Nephron progenitor cell (in vitro differentiated cells): ENCODE measurements at regions not wholly inside any gene's neighbourhood (a gene's known extent, or its start where the extent isn't known, plus 50 kb on each side); places are given as distances from the start of the nearest gene placed in this dataset.

ENCODE experiments used
- DNase-seq: peaks from one replicate; pipeline ENCODE4 v3.0.0; 2021
- H3K27ac Mint-ChIP-seq: 2 replicates; pipeline ENCODE4 v1.8.0; 2021; ENCODE audit warnings: mild to moderate bottlenecking, moderate library complexity, mixed read lengths
- H3K27me3 Mint-ChIP-seq: 2 replicates; pipeline ENCODE4 v1.8.0; 2021; ENCODE audit warnings: mild to moderate bottlenecking, low read depth, mixed read lengths; ENCODE audit not compliant: poor library complexity
- H3K36me3 Mint-ChIP-seq: 2 replicates; pipeline ENCODE4 v1.8.0; 2021; ENCODE audit warnings: low read depth, mixed read lengths
- H3K4me1 Mint-ChIP-seq: 2 replicates; pipeline ENCODE4 v1.8.0; 2021; ENCODE audit warnings: mixed read lengths
- H3K4me3 Mint-ChIP-seq: 2 replicates; pipeline ENCODE4 v1.8.0; 2021; ENCODE audit warnings: mild to moderate bottlenecking, moderate library complexity, mixed read lengths
- H3K9me3 Mint-ChIP-seq: 2 replicates; pipeline ENCODE4 v1.8.0; 2021; ENCODE audit warnings: mild to moderate bottlenecking, moderate library complexity, mixed read lengths
- CTCF ChIP-seq: fragments of 200-600 bp; sonication (generic); IDR thresholded peaks from 2 replicates; pipeline ENCODE4 v1.5.0; 2021; ENCODE audit warnings: antibody characterized with exemption

GRCh38 chr5:168073991-168074800 is 217.2 kb upstream of the WWC1 start:
- no peak overlapping the region for H3K27ac Mint-ChIP-seq
- H3K4me3 Mint-ChIP-seq, result no peak overlapping the region
- H3K36me3 Mint-ChIP-seq, result no peaks in the 10 kb centered on the region
- H3K27me3 Mint-ChIP-seq, result peaks cover 46% of the 10 kb centered on the region
- no peak for DNase-seq
- H3K4me1 Mint-ChIP-seq, result no peaks in the 10 kb centered on the region
- TF ChIP-seq CTCF, result no peak
- H3K9me3 Mint-ChIP-seq, result no peaks in the 10 kb centered on the region

- Mint-ChIP-seq H3K27ac (no peak overlapping the region), H3K4me1 (no peaks in the 10 kb centered on the region), H3K9me3 (peaks cover 7% of the 10 kb centered on the region), H3K27me3 (peaks cover 40% of the 10 kb centered on the region), H3K36me3 (no peaks in the 10 kb centered on the region), H3K4me3 (no peak overlapping the region)
- TF ChIP-seq CTCF, result no peak
- DNase-seq, result no peak
Measured at GRCh38 chr5:168075387-168075786, 216.1 kb upstream of the WWC1 start.

- no peak overlapping the region for H3K27ac Mint-ChIP-seq
- no peaks in the 10 kb centered on the region for H3K36me3 Mint-ChIP-seq
Measured at GRCh38 chr5:168076561-168076991, 214.9 kb upstream of the WWC1 start.

GRCh38 chr5:168085261-168086031 is 206.0 kb upstream of the WWC1 start:
- H3K36me3 Mint-ChIP-seq, result no peaks in the 10 kb centered on the region
- no peak for DNase-seq
- no peak overlapping the region for H3K4me3 Mint-ChIP-seq
- no peak for TF ChIP-seq CTCF
- H3K9me3 Mint-ChIP-seq, result peaks cover 39% of the 10 kb centered on the region
- H3K4me1 Mint-ChIP-seq, result peaks cover 31% of the 10 kb centered on the region
- H3K27ac Mint-ChIP-seq, result no peak overlapping the region
- H3K27me3 Mint-ChIP-seq, result peaks cover 2% of the 10 kb centered on the region

More at GRCh38 chr5:168076561-168076991, 214.9 kb upstream of the WWC1 start:
- peak; percentile 49 for TF ChIP-seq CTCF
- Mint-ChIP-seq H3K4me3 (no peak overlapping the region), H3K9me3 (peaks cover 19% of the 10 kb centered on the region), H3K4me1 (no peaks in the 10 kb centered on the region), H3K27me3 (peaks cover 36% of the 10 kb centered on the region)
- peak; percentile 58 for DNase-seq

GRCh38 chr5:168086104-168086610 is 205.3 kb upstream of the WWC1 start:
- H3K4me3 Mint-ChIP-seq, result peak overlapping the region; percentile 4
- H3K4me1 Mint-ChIP-seq, result peaks cover 31% of the 10 kb centered on the region
- H3K36me3 Mint-ChIP-seq, result no peaks in the 10 kb centered on the region
- peaks cover 33% of the 10 kb centered on the region for H3K9me3 Mint-ChIP-seq
- no peak for TF ChIP-seq CTCF
- peaks cover 2% of the 10 kb centered on the region for H3K27me3 Mint-ChIP-seq
- no peak for DNase-seq
- H3K27ac Mint-ChIP-seq, result peak overlapping the region; percentile 68
